ENCODE measurements at regions not wholly inside any gene's neighbourhood (a gene's known extent, or its start where the extent isn't known, plus 50 kb on each side); places are given as distances from the start of the nearest gene placed in this dataset.

GRCh38 chr6:144481527-144481926, 196.4 kb downstream of the UTRN start:
- no peak overlapping the region for H3K9ac ChIP-seq (replicated peaks in 1 of 4; ENCODE audit: extremely low read depth in 1 of 4, low read depth in 3 of 4, low read length in 3 of 4)
- ChIA-PET POLR2A (ENCODE audit: partially characterized antibody) (interaction anchor here (0.7 to 1.8 kb wide), 3 partner anchors 13 to 265 kb away, joined by 3 read pairs; no protein-coding TSS in a partner anchor), CTCF (ENCODE audit: partially characterized antibody) (interaction anchor here (0.6 to 2.9 kb wide), 15 partner anchors 9 to 382 kb away, joined by 3 to 13 read pairs (median 3); no protein-coding TSS in a partner anchor)
- H4K8ac ChIP-seq (ENCODE audit: extremely low read depth, insufficient read depth, low read length), result no peak overlapping the region
- H2BK12ac ChIP-seq (ENCODE audit: low read depth, low read length), result no peak overlapping the region
- no peaks in the 10 kb centered on the region for H3K79me1 ChIP-seq (ENCODE audit: low read depth, low read length)
- H3K27ac ChIP-seq (ENCODE audit: low read depth, low read length), result no peak overlapping the region
- no peaks in the 10 kb centered on the region for H4K20me1 ChIP-seq (replicated peaks in 1 of 2; ENCODE audit: control insufficient read depth in 1 of 2, insufficient read depth in 2 of 2, low read length in 2 of 2)
- peaks cover 0 to 21% (median 6%) of the 10 kb centered on the region in 4 experiments; a peak in 4 of 8 replicates for H3K36me3 ChIP-seq (ENCODE audit: control insufficient read depth in 2 of 4, insufficient read depth in 4 of 4, low read length in 3 of 4)
- 77% methylated on average over 6 of the region's 6 CpGs; no CpG with 5 or more reads in 1 of the 2 experiments for WGBS, 2 experiments (ENCODE audit: extremely low coverage in 1 of 2, insufficient coverage in 1 of 2, insufficient read length in 1 of 2, insufficient replicate concordance in 2 of 2, low coverage in 1 of 2, low lambda C conversion rate in 2 of 2, missing lambda C conversion rate in 1 of 2)
- H2AFZ ChIP-seq (ENCODE audit: low read length), result no peak overlapping the region
- H3K4ac ChIP-seq (replicated peaks; ENCODE audit: insufficient read length, low read depth, low read length), result no peak overlapping the region
- no peak overlapping the region for H3K56ac ChIP-seq (replicated peaks; ENCODE audit: insufficient read length, low read depth, low read length)
- no peak overlapping the region for H3K23ac ChIP-seq (ENCODE audit: insufficient read length)
- DNase-seq (ENCODE audit: low read depth in 1 of 2, low spot score in 2 of 2) (no peak), FAIRE-seq (no peak)
- no peak overlapping the region for H3K18ac ChIP-seq (ENCODE audit: extremely low read depth, low read length)
- H2BK120ac ChIP-seq (replicated peaks; ENCODE audit: low read depth, low read length), result no peak overlapping the region
- no peak overlapping the region for H3K4me2 ChIP-seq (ENCODE audit: insufficient read depth in 1 of 2, low read depth in 2 of 2, low read length in 2 of 2)
- H2BK5ac ChIP-seq (ENCODE audit: low read depth, low read length), result no peak overlapping the region
- no peak overlapping the region for H3K4me3 ChIP-seq (ENCODE audit: extremely low read depth in 1 of 4, insufficient read depth in 2 of 4, low read depth in 3 of 4, low read length in 4 of 4)
- H3K9me3 ChIP-seq (ENCODE audit: insufficient read depth in 2 of 2, low read depth in 1 of 2, low read length in 1 of 2), result no peaks in the 10 kb centered on the region
- no peaks in the 10 kb centered on the region; the same call in 1 of the 2 replicates for H3K23me2 ChIP-seq (ENCODE audit: low read depth, low read length)
- H2BK15ac ChIP-seq (ENCODE audit: low read length), result no peak overlapping the region
- no peaks in the 10 kb centered on the region for H3K27me3 ChIP-seq (replicated peaks in 1 of 4; ENCODE audit: control insufficient read depth in 3 of 4, extremely low read depth in 1 of 4, insufficient read depth in 3 of 4, low read length in 3 of 4)
- H4K5ac ChIP-seq (ENCODE audit: insufficient read length, low read depth, low read length), result no peak overlapping the region
- H2BK20ac ChIP-seq (ENCODE audit: low read length), result no peak overlapping the region
- no peak overlapping the region for H3K14ac ChIP-seq (ENCODE audit: insufficient read length)
- no peaks in the 10 kb centered on the region for H3K79me2 ChIP-seq (ENCODE audit: control insufficient read depth in 1 of 2, insufficient read depth in 2 of 2, low read length in 2 of 2)
- H2AK5ac ChIP-seq (ENCODE audit: low read depth, low read length), result no peak overlapping the region
- no peak overlapping the region for H4K91ac ChIP-seq (replicated peaks; ENCODE audit: insufficient read length, low read length)
- H3K4me1 ChIP-seq (replicated peaks in 1 of 4; ENCODE audit: control insufficient read depth in 3 of 4, insufficient read depth in 4 of 4, low read length in 3 of 4), result no peaks in the 10 kb centered on the region
- TF ChIP-seq TAF7 (optimal IDR thresholded peaks at IDR 0.05; ENCODE audit: borderline replicate concordance, low read depth, low read length) (no peak), JUN (IDR thresholded peaks at IDR 0.05; ENCODE audit: low read depth, low read length) (no peak), EGR1 (IDR thresholded peaks at IDR 0.05; ENCODE audit: borderline replicate concordance, low read depth, low read length) (no peak), HDAC2 (IDR thresholded peaks at IDR 0.05; ENCODE audit: borderline replicate concordance in 1 of 2, low read depth in 2 of 2, low read length in 2 of 2) (no peak), ATF2 (IDR thresholded peaks at IDR 0.05; ENCODE audit: low read length) (no peak), TBP (IDR thresholded peaks at IDR 0.05; ENCODE audit: low read depth, low read length) (no peak), CTCF (IDR thresholded peaks at IDR 0.05; ENCODE audit: control extremely low read depth in 1 of 3, insufficient read depth in 1 of 3, low read depth in 1 of 3, low read length in 3 of 3) (no peak), BRCA1 (IDR thresholded peaks at IDR 0.05; ENCODE audit: low read depth, low read length) (no peak)
- TF ChIP-seq, protein P1, sequence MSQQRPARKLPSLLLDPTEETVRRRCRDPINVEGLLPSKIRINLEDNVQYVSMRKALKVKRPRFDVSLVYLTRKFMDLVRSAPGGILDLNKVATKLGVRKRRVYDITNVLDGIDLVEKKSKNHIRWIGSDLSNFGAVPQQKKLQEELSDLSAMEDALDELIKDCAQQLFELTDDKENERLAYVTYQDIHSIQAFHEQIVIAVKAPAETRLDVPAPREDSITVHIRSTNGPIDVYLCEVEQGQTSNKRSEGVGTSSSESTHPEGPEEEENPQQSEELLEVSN (IDR thresholded peaks at IDR 0.05), result no peak

Data from H1 (cell line).